ENCODE measurements at regions not wholly inside any gene's neighbourhood (a gene's known extent, or its start where the extent isn't known, plus 50 kb on each side); places are given as distances from the start of the nearest gene placed in this dataset.

DNA sequence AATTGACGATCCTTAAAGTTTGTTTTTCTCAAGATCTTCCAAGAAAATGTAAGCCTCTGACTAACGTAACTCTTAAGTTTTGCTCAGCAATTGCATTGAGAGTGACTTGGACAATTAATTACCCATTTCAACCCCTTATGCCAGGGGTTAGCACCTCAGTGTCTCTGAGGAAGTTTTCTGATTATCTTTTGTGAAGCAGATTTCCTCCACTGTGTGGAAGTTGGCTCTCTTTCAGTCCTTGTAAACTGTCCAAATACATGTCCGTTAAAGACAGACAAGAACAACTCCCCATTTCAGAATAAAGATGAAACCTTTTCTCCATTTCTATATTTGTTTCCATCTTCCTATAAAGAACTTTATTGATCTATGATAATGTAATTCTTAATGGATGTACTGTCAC lies 296.4 kb upstream of the FMN2 start:
- no peak overlapping the region for H3K9ac ChIP-seq (ENCODE audit: low read length)
- no peak overlapping the region for H3K4me3 ChIP-seq (ENCODE audit: low read length)
- H3K4me1 ChIP-seq (ENCODE audit: low read length), result no peaks in the 10 kb centered on the region
- no peaks in the 10 kb centered on the region for H3K79me2 ChIP-seq (ENCODE audit: low read length)
- no peaks in the 10 kb centered on the region for H3K9me3 ChIP-seq (replicated peaks; ENCODE audit: insufficient read depth, low read length)
- H3F3A ChIP-seq (ENCODE audit: insufficient read depth, low read length), result no peaks in the 10 kb centered on the region
- H3K27ac ChIP-seq (ENCODE audit: low read length), result no peak overlapping the region
- no peak for DNase-seq
- no peaks in the 10 kb centered on the region for H3K9me2 ChIP-seq (replicated peaks; ENCODE audit: insufficient read depth, low read length)
- no peaks in the 10 kb centered on the region for H4K20me1 ChIP-seq (ENCODE audit: insufficient read depth, low read length)
- TF ChIP-seq, protein P1, sequence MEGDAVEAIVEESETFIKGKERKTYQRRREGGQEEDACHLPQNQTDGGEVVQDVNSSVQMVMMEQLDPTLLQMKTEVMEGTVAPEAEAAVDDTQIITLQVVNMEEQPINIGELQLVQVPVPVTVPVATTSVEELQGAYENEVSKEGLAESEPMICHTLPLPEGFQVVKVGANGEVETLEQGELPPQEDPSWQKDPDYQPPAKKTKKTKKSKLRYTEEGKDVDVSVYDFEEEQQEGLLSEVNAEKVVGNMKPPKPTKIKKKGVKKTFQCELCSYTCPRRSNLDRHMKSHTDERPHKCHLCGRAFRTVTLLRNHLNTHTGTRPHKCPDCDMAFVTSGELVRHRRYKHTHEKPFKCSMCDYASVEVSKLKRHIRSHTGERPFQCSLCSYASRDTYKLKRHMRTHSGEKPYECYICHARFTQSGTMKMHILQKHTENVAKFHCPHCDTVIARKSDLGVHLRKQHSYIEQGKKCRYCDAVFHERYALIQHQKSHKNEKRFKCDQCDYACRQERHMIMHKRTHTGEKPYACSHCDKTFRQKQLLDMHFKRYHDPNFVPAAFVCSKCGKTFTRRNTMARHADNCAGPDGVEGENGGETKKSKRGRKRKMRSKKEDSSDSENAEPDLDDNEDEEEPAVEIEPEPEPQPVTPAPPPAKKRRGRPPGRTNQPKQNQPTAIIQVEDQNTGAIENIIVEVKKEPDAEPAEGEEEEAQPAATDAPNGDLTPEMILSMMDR (IDR thresholded peaks at IDR 0.05; ENCODE audit: low read length), result no peak
- TF ChIP-seq EZH2 (optimal IDR thresholded peaks at IDR 0.05; ENCODE audit: low read depth, low read length), result no peak
- TF ChIP-seq EZH2phosphoT487 (IDR thresholded peaks at IDR 0.05; ENCODE audit: low read length), result no peak
- H3K36me3 ChIP-seq (replicated peaks; ENCODE audit: insufficient read depth, low read length), result no peaks in the 10 kb centered on the region
- no peaks in the 10 kb centered on the region for H3K27me3 ChIP-seq (replicated peaks; ENCODE audit: insufficient read depth, low read length)
- no peak overlapping the region for H3K4me2 ChIP-seq (ENCODE audit: low read depth, low read length)
- no peak overlapping the region for H2AFZ ChIP-seq (ENCODE audit: low read length)

DNA sequence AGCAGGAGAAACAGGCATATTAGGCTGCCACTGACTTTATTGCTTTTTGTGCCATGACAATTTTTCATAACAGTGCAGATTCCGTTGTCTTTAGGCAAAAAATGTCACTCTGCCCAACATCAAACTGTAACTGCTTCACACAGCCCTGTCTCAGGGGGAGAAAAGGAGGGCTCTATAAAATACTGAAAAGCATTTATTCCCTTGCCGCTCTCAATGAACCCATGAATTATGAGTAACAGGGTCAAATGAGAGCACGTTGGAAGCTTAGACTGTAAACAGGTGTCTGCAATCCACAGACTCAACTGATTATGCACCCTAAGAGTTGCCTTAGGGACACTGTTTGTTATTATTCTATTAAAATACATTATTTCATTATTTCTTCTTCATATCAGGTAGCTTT lies 292.1 kb upstream of the FMN2 start:
- no peaks in the 10 kb centered on the region for H3K9me2 ChIP-seq (replicated peaks; ENCODE audit: insufficient read depth, low read length)
- H3K9ac ChIP-seq (ENCODE audit: low read length), result no peak overlapping the region
- no peaks in the 10 kb centered on the region for H3K9me3 ChIP-seq (replicated peaks; ENCODE audit: insufficient read depth, low read length)
- H3K79me2 ChIP-seq (ENCODE audit: low read length), result no peaks in the 10 kb centered on the region
- H3K27ac ChIP-seq (ENCODE audit: low read length), result no peak overlapping the region
- H3K4me3 ChIP-seq (ENCODE audit: low read length), result no peak overlapping the region
- TF ChIP-seq EZH2phosphoT487 (IDR thresholded peaks at IDR 0.05; ENCODE audit: low read length) (no peak), EZH2 (optimal IDR thresholded peaks at IDR 0.05; ENCODE audit: low read depth, low read length) (no peak)
- TF ChIP-seq, protein P1 (IDR thresholded peaks at IDR 0.05; ENCODE audit: low read length), result no peak
- no peak overlapping the region for H2AFZ ChIP-seq (ENCODE audit: low read length)
- no peaks in the 10 kb centered on the region for H3K36me3 ChIP-seq (replicated peaks; ENCODE audit: insufficient read depth, low read length)
- H4K20me1 ChIP-seq (ENCODE audit: insufficient read depth, low read length), result no peaks in the 10 kb centered on the region
- no peak for DNase-seq
- no peaks in the 10 kb centered on the region for H3F3A ChIP-seq (ENCODE audit: insufficient read depth, low read length)
- H3K4me2 ChIP-seq (ENCODE audit: low read depth, low read length), result no peak overlapping the region
- H3K4me1 ChIP-seq (ENCODE audit: low read length), result no peaks in the 10 kb centered on the region
- H3K27me3 ChIP-seq (replicated peaks; ENCODE audit: insufficient read depth, low read length), result no peaks in the 10 kb centered on the region

DNA sequence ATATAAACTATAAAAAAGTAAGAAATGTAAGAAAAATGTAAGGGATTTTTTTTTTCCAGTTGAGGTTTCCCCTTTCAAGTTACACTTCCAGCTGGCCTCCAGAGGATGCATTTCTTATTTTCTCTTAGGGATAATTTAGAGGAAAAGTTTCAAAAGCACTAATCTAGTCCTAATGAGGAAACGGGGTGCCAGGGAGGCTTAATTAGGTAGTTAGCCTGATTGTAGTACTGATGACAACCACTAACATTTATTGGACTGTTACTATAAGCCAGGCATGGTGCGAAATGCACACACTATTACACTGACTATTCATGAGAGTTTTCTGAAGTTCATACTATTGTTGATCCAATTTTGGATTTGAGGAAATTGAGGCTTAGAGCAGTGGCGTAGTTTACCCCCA lies 290.8 kb upstream of the FMN2 start:
- H2AFZ ChIP-seq (ENCODE audit: low read length), result no peak overlapping the region
- no peak overlapping the region for H3K9ac ChIP-seq (ENCODE audit: low read length)
- peaks cover 3% of the 10 kb centered on the region; the same call in 1 of the 2 replicates for H3K4me1 ChIP-seq (ENCODE audit: low read length)
- no peak for DNase-seq
- TF ChIP-seq, protein P1 (IDR thresholded peaks at IDR 0.05; ENCODE audit: low read length), result no peak
- TF ChIP-seq EZH2 (optimal IDR thresholded peaks at IDR 0.05; ENCODE audit: low read depth, low read length) (no peak), EZH2phosphoT487 (IDR thresholded peaks at IDR 0.05; ENCODE audit: low read length) (no peak)
- H3K27me3 ChIP-seq (replicated peaks; ENCODE audit: insufficient read depth, low read length), result no peaks in the 10 kb centered on the region
- H3K79me2 ChIP-seq (ENCODE audit: low read length), result no peaks in the 10 kb centered on the region
- no peak overlapping the region for H3K27ac ChIP-seq (ENCODE audit: low read length)
- no peaks in the 10 kb centered on the region for H3K9me2 ChIP-seq (replicated peaks; ENCODE audit: insufficient read depth, low read length)
- no peak overlapping the region for H3K4me3 ChIP-seq (ENCODE audit: low read length)
- H3F3A ChIP-seq (ENCODE audit: insufficient read depth, low read length), result no peaks in the 10 kb centered on the region
- no peak overlapping the region for H3K4me2 ChIP-seq (ENCODE audit: low read depth, low read length)
- no peaks in the 10 kb centered on the region for H3K36me3 ChIP-seq (replicated peaks; ENCODE audit: insufficient read depth, low read length)
- no peaks in the 10 kb centered on the region for H3K9me3 ChIP-seq (replicated peaks; ENCODE audit: insufficient read depth, low read length)
- H4K20me1 ChIP-seq (ENCODE audit: insufficient read depth, low read length), result no peaks in the 10 kb centered on the region
